ENCODE measurements at regions not wholly inside any gene's neighbourhood (a gene's known extent, or its start where the extent isn't known, plus 50 kb on each side); places are given as distances from the start of the nearest gene placed in this dataset.

DNA sequence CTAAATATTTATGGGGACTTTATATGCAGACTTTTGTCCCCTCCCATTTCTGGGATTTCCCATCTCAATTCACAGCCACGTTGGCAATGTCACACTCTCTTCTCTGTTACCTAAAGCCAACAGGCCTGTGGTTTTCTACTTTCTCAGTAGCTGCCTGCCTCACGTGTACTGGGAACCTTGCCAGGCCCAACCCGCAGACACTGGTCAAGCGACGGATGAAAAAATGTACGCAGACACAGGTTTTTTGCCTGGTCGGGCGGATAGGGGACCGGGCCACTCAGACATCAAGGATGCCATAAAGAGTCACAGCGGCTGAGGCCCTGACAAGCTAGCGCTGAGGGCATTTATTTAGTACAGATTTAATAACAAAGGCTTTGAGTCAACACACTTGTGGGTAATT is 204.4 kb upstream of the DPP6 start:
- TF ChIP-seq, protein P1, sequence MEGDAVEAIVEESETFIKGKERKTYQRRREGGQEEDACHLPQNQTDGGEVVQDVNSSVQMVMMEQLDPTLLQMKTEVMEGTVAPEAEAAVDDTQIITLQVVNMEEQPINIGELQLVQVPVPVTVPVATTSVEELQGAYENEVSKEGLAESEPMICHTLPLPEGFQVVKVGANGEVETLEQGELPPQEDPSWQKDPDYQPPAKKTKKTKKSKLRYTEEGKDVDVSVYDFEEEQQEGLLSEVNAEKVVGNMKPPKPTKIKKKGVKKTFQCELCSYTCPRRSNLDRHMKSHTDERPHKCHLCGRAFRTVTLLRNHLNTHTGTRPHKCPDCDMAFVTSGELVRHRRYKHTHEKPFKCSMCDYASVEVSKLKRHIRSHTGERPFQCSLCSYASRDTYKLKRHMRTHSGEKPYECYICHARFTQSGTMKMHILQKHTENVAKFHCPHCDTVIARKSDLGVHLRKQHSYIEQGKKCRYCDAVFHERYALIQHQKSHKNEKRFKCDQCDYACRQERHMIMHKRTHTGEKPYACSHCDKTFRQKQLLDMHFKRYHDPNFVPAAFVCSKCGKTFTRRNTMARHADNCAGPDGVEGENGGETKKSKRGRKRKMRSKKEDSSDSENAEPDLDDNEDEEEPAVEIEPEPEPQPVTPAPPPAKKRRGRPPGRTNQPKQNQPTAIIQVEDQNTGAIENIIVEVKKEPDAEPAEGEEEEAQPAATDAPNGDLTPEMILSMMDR (IDR thresholded peaks at IDR 0.05), result no peak
- no peak for TF ChIP-seq POLR2A (IDR thresholded peaks at IDR 0.05)
